CD14-positive monocyte (primary cell): ENCODE measurements at regions not wholly inside any gene's neighbourhood (a gene's known extent, or its start where the extent isn't known, plus 50 kb on each side); places are given as distances from the start of the nearest gene placed in this dataset.

Source experiments
- DNase-seq, 3 donors: peaks; one replicate each; pipeline ENCODE4 v3.0.0-alpha.2; 2011 to 2022
- H2AFZ ChIP-seq: 2 replicates; pipeline ENCODE4 v1.6.0; 2012; ENCODE audit warnings: mild to moderate bottlenecking, low read depth, low read length, inconsistent platforms; ENCODE audit not compliant: insufficient read depth, poor library complexity, severe bottlenecking
- H3K27ac ChIP-seq, 2 donors: 1 replicate in 1 of 2; 2 replicates in 1 of 2; pipeline ENCODE4 v1.5.1; 2012 to 2013; ENCODE audit warnings: low read length in 2 of 2, control low read depth in 1 of 2, inconsistent platforms in 1 of 2, low read depth in 1 of 2, mild to moderate bottlenecking in 1 of 2
- H3K27me3 ChIP-seq, 2 donors: one replicate each; pipeline versions ENCODE4 v1.6.0 to v1.6.1; 2011 to 2013; ENCODE audit warnings: low read length in 2 of 2; ENCODE audit not compliant: control insufficient read depth in 2 of 2, insufficient read depth in 2 of 2
- H3K36me3 ChIP-seq, 2 donors: replicated peaks in 1 of 2; 1 replicate in 1 of 2; 2 replicates in 1 of 2; pipeline versions ENCODE4 v1.5.1 to v1.6.1; 2012 to 2013; ENCODE audit warnings: low read length in 2 of 2, control low read depth in 1 of 2, inconsistent platforms in 1 of 2, mild to moderate bottlenecking in 1 of 2; ENCODE audit not compliant: insufficient read depth in 2 of 2, control insufficient read depth in 1 of 2
- H3K4me1 ChIP-seq, 2 donors: 1 replicate in 1 of 2; 2 replicates in 1 of 2; pipeline versions ENCODE4 v1.5.1 to v1.6.1; 2012 to 2013; ENCODE audit warnings: low read length in 2 of 2, control low read depth in 1 of 2, inconsistent platforms in 1 of 2, mild to moderate bottlenecking in 1 of 2, moderate library complexity in 1 of 2; ENCODE audit not compliant: insufficient read depth in 2 of 2, control insufficient read depth in 1 of 2
- H3K4me2 ChIP-seq: replicated peaks from 2 replicates; pipeline ENCODE3; 2012; ENCODE audit warnings: low read length, moderate library complexity, mild to moderate bottlenecking; ENCODE audit not compliant: poor library complexity, severe bottlenecking; ENCODE audit errors: extremely low read depth
- H3K4me3 ChIP-seq, 3 experiments: fragments of 200-600 bp in 1 of 3; sonication (generic) in 1 of 3; replicated peaks in 1 of 3; 1 replicate in 2 of 3; 2 replicates in 1 of 3; pipeline ENCODE4 v1.5.1; 2011 to 2013; ENCODE audit warnings: low read length in 3 of 3, mild to moderate bottlenecking in 3 of 3, control low read depth in 2 of 3, low read depth in 2 of 3, inconsistent platforms in 1 of 3, moderate library complexity in 1 of 3
- H3K79me2 ChIP-seq: 2 replicates; pipeline ENCODE4 v1.6.0; 2012; ENCODE audit warnings: mild to moderate bottlenecking, control low read depth, inconsistent platforms, low read length, moderate library complexity; ENCODE audit not compliant: insufficient read depth
- H3K9ac ChIP-seq: 2 replicates; pipeline ENCODE4 v1.6.0; 2017; ENCODE audit warnings: low read length, mild to moderate bottlenecking; ENCODE audit not compliant: insufficient read depth, poor library complexity, severe bottlenecking
- H3K9me3 ChIP-seq, 2 donors: replicated peaks in 1 of 2; 1 replicate in 1 of 2; 2 replicates in 1 of 2; pipeline versions ENCODE4 v1.5.1 to v1.6.1; 2012 to 2013; ENCODE audit warnings: low read length in 2 of 2, control low read depth in 1 of 2; ENCODE audit not compliant: control insufficient read depth in 1 of 2, insufficient read depth in 1 of 2
- H4K20me1 ChIP-seq: 2 replicates; pipeline ENCODE4 v1.6.0; 2012; ENCODE audit warnings: mild to moderate bottlenecking, low read length, control low read depth, moderate library complexity; ENCODE audit not compliant: insufficient read depth
- H3K27ac Mint-ChIP-seq, 7 donors: one replicate each; pipeline ENCODE4 v1.8.0; 2020; ENCODE audit warnings: mild to moderate bottlenecking in 7 of 7, mixed read lengths in 7 of 7, moderate library complexity in 6 of 7, inconsistent platforms in 2 of 7
- H3K27me3 Mint-ChIP-seq, 3 donors: one replicate each; pipeline ENCODE4 v1.8.0; 2021 to 2022; ENCODE audit warnings: low read depth in 3 of 3, mild to moderate bottlenecking in 3 of 3, mixed read lengths in 3 of 3, moderate library complexity in 3 of 3, inconsistent platforms in 1 of 3
- H3K36me3 Mint-ChIP-seq, 2 donors: one replicate each; pipeline ENCODE4 v1.8.0; 2020; ENCODE audit warnings: mixed read lengths in 2 of 2, inconsistent platforms in 1 of 2, mild to moderate bottlenecking in 1 of 2
- H3K4me1 Mint-ChIP-seq: one replicate; pipeline ENCODE4 v1.8.0; 2020; ENCODE audit warnings: mild to moderate bottlenecking, mixed read lengths
- H3K4me3 Mint-ChIP-seq, 2 donors: one replicate each; pipeline ENCODE4 v1.8.0; 2020; ENCODE audit warnings: mild to moderate bottlenecking in 2 of 2, mixed read lengths in 2 of 2, moderate library complexity in 1 of 2
- H3K9me3 Mint-ChIP-seq, 7 donors: one replicate each; pipeline ENCODE4 v1.8.0; 2020 to 2022; ENCODE audit warnings: mixed read lengths in 7 of 7, mild to moderate bottlenecking in 6 of 7, moderate library complexity in 6 of 7, inconsistent platforms in 2 of 7
- CTCF ChIP-seq: fragments of 200-600 bp; IDR thresholded peaks from one replicate; pipeline ENCODE4 v1.8.0; 2022; ENCODE audit warnings: antibody characterized with exemption, mild to moderate bottlenecking
- WGBS: methylation state at CpG from one replicate; pipeline ENCODE4 v1.1.5; 2013; ENCODE audit warnings: missing lambda C conversion rate; ENCODE audit not compliant: insufficient coverage; 5-methylcytosine and 5-hydroxymethylcytosine counted together
- intact Hi-C, 2 donors: fragments of 100-400 bp; cut with micrococcal nuclease; formaldehyde crosslinking; loops; one replicate each; pipeline versions ENCODE4 v1.15.0 to v1.15.1; 2023

DNA sequence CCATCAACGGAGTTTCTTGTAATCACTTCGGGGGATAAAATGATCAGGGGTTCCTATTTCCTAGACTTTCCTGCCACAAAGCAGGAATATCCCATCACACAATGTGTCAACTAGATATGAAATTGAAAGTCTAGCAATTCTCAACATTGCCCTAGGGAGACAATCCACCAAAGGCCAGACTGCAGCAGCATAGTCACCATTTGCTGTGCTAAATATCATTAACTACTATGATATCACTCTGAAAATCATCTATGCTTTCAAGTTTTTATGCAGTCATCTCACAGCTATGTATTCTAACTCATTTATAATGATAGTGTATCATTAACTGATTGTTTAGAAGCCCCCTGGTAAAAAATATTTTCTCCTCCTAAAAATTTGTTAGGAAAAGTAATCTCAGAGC is 342.6 kb upstream of the CDH6 start:
- DNase-seq: no peak
- peaks cover 0 to 4% (median 0%) of the 10 kb centered on the region in 3 donors for H3K27me3 Mint-ChIP-seq
- H3K79me2 ChIP-seq: no peaks in the 10 kb centered on the region
- no peak overlapping the region for H3K27ac ChIP-seq
- no CpG with 5 or more reads among the region's 2 CpGs for WGBS
- no peak overlapping the region for H3K4me2 ChIP-seq
- H3K9me3 Mint-ChIP-seq: no peaks in the 10 kb centered on the region
- H3K9me3 ChIP-seq: no peaks in the 10 kb centered on the region
- H3K27me3 ChIP-seq: no peaks in the 10 kb centered on the region
- H3K9ac ChIP-seq: no peak overlapping the region
- no peak overlapping the region for H3K27ac Mint-ChIP-seq
- H2AFZ ChIP-seq: no peak overlapping the region
- H3K4me3 Mint-ChIP-seq: no peak overlapping the region
- H4K20me1 ChIP-seq: no peaks in the 10 kb centered on the region
- intact Hi-C loops: no loop called here
- no peak for TF ChIP-seq CTCF
- H3K36me3 Mint-ChIP-seq: no peaks in the 10 kb centered on the region
- no peak overlapping the region for H3K4me3 ChIP-seq
- H3K4me1 ChIP-seq: no peaks in the 10 kb centered on the region
- no peaks in the 10 kb centered on the region for H3K4me1 Mint-ChIP-seq
- no peaks in the 10 kb centered on the region for H3K36me3 ChIP-seq

DNA sequence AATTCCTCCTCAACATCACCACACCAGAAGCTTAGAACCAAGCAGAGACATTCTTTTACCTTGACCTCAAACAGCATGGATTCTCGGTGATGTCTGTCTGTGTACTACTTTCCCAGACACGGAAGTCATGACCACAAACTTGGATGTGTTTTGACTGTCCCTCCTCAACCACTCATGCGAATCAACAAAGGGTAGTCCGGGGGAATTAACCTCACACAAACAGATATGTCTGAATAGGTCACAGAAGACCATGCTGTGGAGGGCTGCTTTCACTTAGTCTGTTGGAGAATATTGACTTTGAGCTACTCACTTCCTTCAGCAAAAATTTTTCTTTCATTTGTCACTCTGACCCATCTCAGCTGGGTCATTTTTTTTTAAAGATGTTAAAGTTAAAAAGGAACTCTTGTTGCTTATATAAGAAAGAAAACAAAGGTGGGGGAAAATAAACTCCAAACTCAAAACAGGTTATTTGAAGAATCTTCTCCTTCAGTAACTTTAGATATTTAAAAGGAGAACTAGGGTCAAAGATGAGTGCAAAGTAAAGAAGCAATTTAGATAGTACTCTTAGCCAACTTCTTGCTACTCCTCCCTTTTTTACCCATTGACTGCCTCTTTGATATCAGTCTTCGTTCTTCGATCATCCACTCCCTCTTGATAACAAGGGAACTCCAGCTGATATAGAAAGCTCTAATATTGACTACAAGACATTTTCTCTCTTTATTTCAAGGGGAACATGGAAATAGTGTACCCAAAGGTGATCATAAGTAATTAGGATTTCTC is 343.4 kb upstream of the CDH6 start:
- H2AFZ ChIP-seq: no peak overlapping the region
- DNase-seq: no peak
- no peaks in the 10 kb centered on the region for H3K9me3 ChIP-seq
- no peak for TF ChIP-seq CTCF
- WGBS: 50% methylated on average over 2 of the region's 6 CpGs
- Mint-ChIP-seq H3K4me3 (no peak overlapping the region), H3K9me3 (no peaks in the 10 kb centered on the region), H3K27me3 (peaks cover 0 to 4% (median 0%) of the 10 kb centered on the region in 3 donors), H3K4me1 (no peaks in the 10 kb centered on the region), H3K36me3 (no peaks in the 10 kb centered on the region), H3K27ac (no peak overlapping the region)
- H3K4me2 ChIP-seq: no peak overlapping the region
- H3K27me3 ChIP-seq: no peaks in the 10 kb centered on the region
- H3K36me3 ChIP-seq: no peaks in the 10 kb centered on the region
- H3K9ac ChIP-seq: no peak overlapping the region
- H3K4me1 ChIP-seq: no peaks in the 10 kb centered on the region
- H4K20me1 ChIP-seq: no peaks in the 10 kb centered on the region
- no peaks in the 10 kb centered on the region for H3K79me2 ChIP-seq
- no peak overlapping the region for H3K4me3 ChIP-seq
- H3K27ac ChIP-seq: no peak overlapping the region
- intact Hi-C loops: no loop called here
